OCI-LY3 (cell line): ENCODE measurements at regions not wholly inside any gene's neighbourhood (a gene's known extent, or its start where the extent isn't known, plus 50 kb on each side); places are given as distances from the start of the nearest gene placed in this dataset.
"Not testable (repeated sequence)": the region's sequence is repeated elsewhere in the genome, so short reads cannot be mapped to it uniquely, and the experiment has no call there.

Experiments
- H2AFZ ChIP-seq: fragments of 200-600, 300-600 bp; shearing (Covaris generic); 2 replicates; pipeline ENCODE4 v1.6.0; 2014; ENCODE audit warnings: antibody characterized with exemption, low read depth, low read length
- H3K27ac ChIP-seq: fragments of 200-600, 300-600 bp; sonication (generic); 2 replicates; pipeline ENCODE4 v1.5.1; 2014; ENCODE audit warnings: mild to moderate bottlenecking, low read length, moderate library complexity, mixed read lengths
- H3K27me3 ChIP-seq: fragments of 200-600, 300-600 bp; sonication (generic); 2 replicates; pipeline ENCODE4 v1.6.1; 2014; ENCODE audit warnings: low read depth, low read length, mixed read lengths
- H3K36me3 ChIP-seq: fragments of 200-600, 300-600 bp; sonication (generic); replicated peaks from 2 replicates; pipeline ENCODE3; 2014; ENCODE audit warnings: low read depth, low read length, mixed read lengths
- H3K4me1 ChIP-seq: fragments of 300-600, 200-600 bp; sonication (generic); 2 replicates; pipeline ENCODE4 v1.6.1; 2014; ENCODE audit warnings: low read length, mixed read lengths
- H3K4me2 ChIP-seq: fragments of 200-600, 300-600 bp; sonication (generic); 2 replicates; pipeline ENCODE4 v1.6.1; 2014; ENCODE audit warnings: low read length, mixed read lengths
- H3K4me3 ChIP-seq: fragments of 300-600, 200-600 bp; sonication (generic); 2 replicates; pipeline ENCODE4 v1.5.1; 2014; ENCODE audit warnings: antibody characterized with exemption, mild to moderate bottlenecking, low read length, moderate library complexity
- H3K79me2 ChIP-seq: fragments of 300-600, 200-600 bp; shearing (Covaris generic); 2 replicates; pipeline ENCODE4 v1.6.1; 2014; ENCODE audit warnings: mild to moderate bottlenecking, low read length, mixed read lengths
- H3K9ac ChIP-seq: fragments of 300-600, 200-600 bp; shearing (Covaris generic); 2 replicates; pipeline ENCODE4 v1.6.0; 2014; ENCODE audit warnings: mild to moderate bottlenecking, low read length, moderate library complexity
- H3K9me3 ChIP-seq: fragments of 200-600, 300-600 bp; shearing (Covaris generic); 2 replicates; pipeline ENCODE4 v1.6.1; 2014; ENCODE audit warnings: low read length, mixed read lengths; ENCODE audit not compliant: insufficient read depth
- H4K20me1 ChIP-seq: fragments of 200-600, 300-600 bp; sonication (generic); 2 replicates; pipeline ENCODE4 v1.6.1; 2016; ENCODE audit warnings: low read length, mixed read lengths; ENCODE audit not compliant: insufficient read depth
- EZH2phosphoT487 ChIP-seq: fragments of 200-600 bp; shearing (Covaris generic); IDR thresholded peaks from 2 replicates; pipeline ENCODE4 v1.6.1; 2018; ENCODE audit warnings: antibody characterized with exemption, mixed run types, low read depth
- TF ChIP-seq, protein P1 (sequence below): fragments of 200-600, 300-600 bp; sonication (generic); IDR thresholded peaks from 2 replicates; pipeline ENCODE4 v1.5.1; 2014; ENCODE audit warnings: antibody characterized with exemption, low read length, low read depth

DNA sequence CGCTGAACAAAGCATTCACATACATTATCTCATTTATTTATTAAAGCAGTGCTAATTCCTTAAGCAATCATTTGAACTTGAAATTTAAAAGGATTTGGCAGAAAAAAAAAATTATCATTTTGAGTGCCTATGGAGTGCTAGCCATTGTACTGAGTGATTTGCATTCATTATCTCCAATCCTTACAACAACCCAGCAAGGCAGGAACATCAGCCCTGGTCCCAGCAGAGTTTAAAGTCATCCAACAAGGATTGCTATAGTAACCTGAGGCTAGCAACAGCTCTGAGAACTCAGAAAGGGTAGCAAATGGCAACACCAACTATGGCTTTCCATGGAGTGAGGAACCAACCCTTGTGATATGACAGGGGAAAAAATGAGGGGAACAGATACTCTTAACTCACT lies 237.6 kb upstream of the SETMAR start:
- no peak overlapping the region for H3K27ac ChIP-seq
- TF ChIP-seq, protein P1, sequence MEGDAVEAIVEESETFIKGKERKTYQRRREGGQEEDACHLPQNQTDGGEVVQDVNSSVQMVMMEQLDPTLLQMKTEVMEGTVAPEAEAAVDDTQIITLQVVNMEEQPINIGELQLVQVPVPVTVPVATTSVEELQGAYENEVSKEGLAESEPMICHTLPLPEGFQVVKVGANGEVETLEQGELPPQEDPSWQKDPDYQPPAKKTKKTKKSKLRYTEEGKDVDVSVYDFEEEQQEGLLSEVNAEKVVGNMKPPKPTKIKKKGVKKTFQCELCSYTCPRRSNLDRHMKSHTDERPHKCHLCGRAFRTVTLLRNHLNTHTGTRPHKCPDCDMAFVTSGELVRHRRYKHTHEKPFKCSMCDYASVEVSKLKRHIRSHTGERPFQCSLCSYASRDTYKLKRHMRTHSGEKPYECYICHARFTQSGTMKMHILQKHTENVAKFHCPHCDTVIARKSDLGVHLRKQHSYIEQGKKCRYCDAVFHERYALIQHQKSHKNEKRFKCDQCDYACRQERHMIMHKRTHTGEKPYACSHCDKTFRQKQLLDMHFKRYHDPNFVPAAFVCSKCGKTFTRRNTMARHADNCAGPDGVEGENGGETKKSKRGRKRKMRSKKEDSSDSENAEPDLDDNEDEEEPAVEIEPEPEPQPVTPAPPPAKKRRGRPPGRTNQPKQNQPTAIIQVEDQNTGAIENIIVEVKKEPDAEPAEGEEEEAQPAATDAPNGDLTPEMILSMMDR, result no peak
- TF ChIP-seq EZH2phosphoT487, result no peak
- peaks cover 9% of the 10 kb centered on the region for H3K9me3 ChIP-seq
- peaks cover 73% of the 10 kb centered on the region for H3K27me3 ChIP-seq
- H4K20me1 ChIP-seq, result 0 out of 2 replicates have a peak, but pooled peaks cover 6% of the 10 kb centered on the region
- H2AFZ ChIP-seq, result no peak overlapping the region
- H3K4me2 ChIP-seq, result peak overlapping the region; percentile 57
- H3K4me1 ChIP-seq, result peaks cover 32% of the 10 kb centered on the region
- peaks cover 3% of the 10 kb centered on the region for H3K36me3 ChIP-seq
- peak overlapping the region; percentile 24; the same call in 1 of the 2 replicates for H3K4me3 ChIP-seq
- H3K79me2 ChIP-seq, result no peaks in the 10 kb centered on the region
- no peak overlapping the region for H3K9ac ChIP-seq

- H4K20me1 ChIP-seq, result 0 out of 2 replicates have a peak, but pooled peaks cover 6% of the 10 kb centered on the region
- H3K4me2 ChIP-seq, result peak overlapping the region; percentile 22; the same call in 1 of the 2 replicates
- no peaks in the 10 kb centered on the region for H3K79me2 ChIP-seq
- H3K27me3 ChIP-seq, result peaks cover 68% of the 10 kb centered on the region
- no peaks in the 10 kb centered on the region for H3K36me3 ChIP-seq
- H3K9me3 ChIP-seq, result no peaks in the 10 kb centered on the region
- no peak for TF ChIP-seq EZH2phosphoT487
- TF ChIP-seq, protein P1, result no peak
- peaks cover 29% of the 10 kb centered on the region for H3K4me1 ChIP-seq
- H3K4me3 ChIP-seq, result no peak overlapping the region
- no peak overlapping the region for H3K27ac ChIP-seq
- H2AFZ ChIP-seq, result no peak overlapping the region
- H3K9ac ChIP-seq, result no peak overlapping the region
Observed at GRCh38 chr3:4067893-4068292, 235.3 kb upstream of the SETMAR start.

GRCh38 chr3:4069796-4070195 lies 233.4 kb upstream of the SETMAR start:
- Histone ChIP-seq H3K4me1 (peaks cover 22% of the 10 kb centered on the region), H3K27ac (no peak overlapping the region), H4K20me1 (0 out of 2 replicates have a peak, but pooled peaks cover 6% of the 10 kb centered on the region), H3K36me3 (no peaks in the 10 kb centered on the region), H2AFZ (no peak overlapping the region), H3K9ac (no peak overlapping the region), H3K79me2 (no peaks in the 10 kb centered on the region), H3K9me3 (no peaks in the 10 kb centered on the region), H3K4me2 (no peak overlapping the region), H3K4me3 (no peak overlapping the region), H3K27me3 (peaks cover 52% of the 10 kb centered on the region)
- TF ChIP-seq EZH2phosphoT487, result no peak

GRCh38 chr3:4071481-4072184 lies 231.5 kb upstream of the SETMAR start:
- Histone ChIP-seq H3K79me2 (no peaks in the 10 kb centered on the region), H3K4me1 (peaks cover 10% of the 10 kb centered on the region), H3K4me2 (no peak overlapping the region), H3K4me3 (no peak overlapping the region), H4K20me1 (0 out of 2 replicates have a peak, but pooled peaks cover 2% of the 10 kb centered on the region), H3K27me3 (peaks cover 42% of the 10 kb centered on the region), H2AFZ (no peak overlapping the region), H3K9me3 (no peaks in the 10 kb centered on the region), H3K36me3 (no peaks in the 10 kb centered on the region), H3K9ac (no peak overlapping the region), H3K27ac (no peak overlapping the region)
- TF ChIP-seq, protein P1, result no peak
- no peak for TF ChIP-seq EZH2phosphoT487

- H3K4me1 ChIP-seq, result peaks cover 19% of the 10 kb centered on the region
- not testable (repeated sequence) for H2AFZ ChIP-seq, H3K4me2 ChIP-seq, H3K4me3 ChIP-seq, H3K9ac ChIP-seq, H3K36me3 ChIP-seq, H3K27ac ChIP-seq, H4K20me1 ChIP-seq, H3K79me2 ChIP-seq, H3K9me3 ChIP-seq
- peaks cover 44% of the 10 kb centered on the region for H3K27me3 ChIP-seq
Observed at GRCh38 chr3:4077278-4077677, 225.9 kb upstream of the SETMAR start.
